HCT116 (cell line): ENCODE measurements at regions not wholly inside any gene's neighbourhood (a gene's known extent, or its start where the extent isn't known, plus 50 kb on each side); places are given as distances from the start of the nearest gene placed in this dataset.

Experiments used
- ATAC-seq: fragments of 200-7000 bp; cut with Tn5 transposase; 2 replicates; pipeline ENCODE4 v1.9.1; 2020; ENCODE audit warnings: mild to moderate bottlenecking, moderate library complexity
- BruUV-seq: library from RNA; stranded (reverse); fragments of 400-500 nt; replicated peaks from 2 replicates; lab custom pipeline; 2021; lab: Mats Ljungman, UMichigan
- CTCF ChIA-PET: fragments of 300-600 bp; sonication (Branson Sonifier 250); formaldehyde crosslinking; loops from one replicate; lab custom pipeline; 2021; ENCODE audit warnings: antibody characterized with exemption; lab: Charles Lee
- POLR2A ChIA-PET: fragments of 300-600, 350-600 bp; sonication (Branson Sonifier 250); formaldehyde crosslinking; loops from one replicate; lab custom pipeline; 2021; ENCODE audit warnings: antibody characterized with exemption; lab: Charles Lee
- RAD21 ChIA-PET, 2 experiments: fragments of 300-600 bp; sonication (Branson Sonifier 250); formaldehyde crosslinking; loops; one replicate each; lab custom pipeline; 2023; ENCODE audit warnings: low total read pairs in 2 of 2; ENCODE audit not compliant: uncharacterized antibody in 2 of 2, unreplicated experiment in 2 of 2, low non-redundant PET in 1 of 2; lab: Charles Lee
- DNase-seq: peaks from one replicate; pipeline ENCODE4 v3.0.0-alpha.2; 2010; ENCODE audit warnings: low read depth, low spot score
- H2AFZ ChIP-seq: fragments of 200-600 bp; shearing (Covaris generic), sonication (generic); 2 replicates; pipeline ENCODE4 v1.6.1; 2017; ENCODE audit warnings: low read depth, mixed run types, mixed read lengths, antibody characterized with exemption, low read length; ENCODE audit not compliant: poor library complexity, severe bottlenecking
- H3K27ac ChIP-seq: 2 replicates; pipeline ENCODE4 v1.5.1; 2012; ENCODE audit warnings: low read depth, low read length
- H3K27me3 ChIP-seq: fragments of 200-600 bp; sonication (generic); 2 replicates; pipeline ENCODE4 v1.6.1; 2016; ENCODE audit warnings: mixed run types, low read length, mixed read lengths; ENCODE audit not compliant: insufficient read depth
- H3K36me3 ChIP-seq, 2 experiments: fragments of 200-500 bp in 1 of 2; fragments of 200-600 bp in 1 of 2; sonication (Bioruptor generic) in 1 of 2; sonication (generic) in 1 of 2; 2 replicates each; pipeline versions ENCODE4 v1.5.1 to v1.6.1; 2014 to 2016; ENCODE audit warnings: low read length in 2 of 2, inconsistent platforms in 1 of 2, mixed read lengths in 1 of 2, mixed run types in 1 of 2; ENCODE audit not compliant: insufficient read depth in 2 of 2, control insufficient read depth in 1 of 2
- H3K4me1 ChIP-seq, 2 experiments: fragments of 200-600 bp in 1 of 2; sonication (generic) in 1 of 2; 2 replicates each; pipeline versions ENCODE4 v1.5.1 to v1.6.1; 2012 to 2017; ENCODE audit warnings: low read length in 2 of 2, inconsistent platforms in 1 of 2, mild to moderate bottlenecking in 1 of 2, mixed read lengths in 1 of 2, mixed run types in 1 of 2, moderate library complexity in 1 of 2; ENCODE audit not compliant: insufficient read depth in 2 of 2, control insufficient read depth in 1 of 2
- H3K4me2 ChIP-seq: fragments of 200-600 bp; sonication (generic); 2 replicates; pipeline ENCODE4 v1.6.1; 2017; ENCODE audit warnings: mixed run types, low read length, mixed read lengths
- H3K4me3 ChIP-seq, 2 experiments: fragments of 200-600 bp in 1 of 2; sonication (generic) in 1 of 2; replicated peaks in 1 of 2; 2 replicates each; pipeline ENCODE4 v1.5.1; 2011 to 2016; ENCODE audit warnings: low read length in 2 of 2, control low read depth in 1 of 2, low read depth in 1 of 2, mild to moderate bottlenecking in 1 of 2, mixed read lengths in 1 of 2, mixed run types in 1 of 2
- H3K79me2 ChIP-seq: fragments of 200-600 bp; sonication (generic); 2 replicates; pipeline ENCODE4 v1.6.1; 2017; ENCODE audit warnings: mild to moderate bottlenecking, mixed run types, low read length, moderate library complexity, mixed read lengths; ENCODE audit not compliant: insufficient read depth
- H3K9ac ChIP-seq: fragments of 200-600 bp; sonication (generic); 2 replicates; pipeline ENCODE4 v1.6.1; 2016; ENCODE audit warnings: low read length, mixed read lengths
- H3K9me2 ChIP-seq: fragments of 200-600 bp; sonication (generic), shearing (Covaris generic); 2 replicates; pipeline ENCODE4 v1.6.1; 2017; ENCODE audit warnings: mixed run types, mild to moderate bottlenecking, moderate library complexity; ENCODE audit not compliant: insufficient read depth
- H3K9me3 ChIP-seq, 2 experiments: fragments of 200-500 bp in 1 of 2; fragments of 200-600 bp in 1 of 2; sonication (Bioruptor generic) in 1 of 2; sonication (generic) in 1 of 2; 2 replicates each; pipeline ENCODE4 v1.6.1; 2014 to 2017; ENCODE audit warnings: low read length in 2 of 2, mixed read lengths in 2 of 2, inconsistent platforms in 1 of 2, low read depth in 1 of 2, mild to moderate bottlenecking in 1 of 2, mixed run types in 1 of 2, moderate library complexity in 1 of 2; ENCODE audit not compliant: control insufficient read depth in 1 of 2, insufficient read depth in 1 of 2
- H4K20me1 ChIP-seq: fragments of 200-600 bp; sonication (generic), shearing (Covaris generic); 2 replicates; pipeline ENCODE4 v1.6.1; 2017; ENCODE audit warnings: mixed run types, mild to moderate bottlenecking, moderate library complexity; ENCODE audit not compliant: insufficient read depth
- CBX3 ChIP-seq: IDR thresholded peaks from 2 replicates; pipeline ENCODE4 v1.6.1; 2012; ENCODE audit warnings: low read depth
- CEBPB ChIP-seq: IDR thresholded peaks from 2 replicates; pipeline ENCODE4 v1.6.1; 2012; ENCODE audit warnings: low read depth
- EGR1 ChIP-seq: IDR thresholded peaks from 2 replicates; pipeline ENCODE4 v1.6.1; 2012; ENCODE audit warnings: low read depth
- ELF1 ChIP-seq: IDR thresholded peaks from 2 replicates; pipeline ENCODE4 v1.6.1; 2012; ENCODE audit warnings: low read depth, borderline replicate concordance
- EZH2 ChIP-seq: fragments of 200-600 bp; sonication (generic); IDR thresholded peaks from 2 replicates; pipeline ENCODE4 v1.6.1; 2017; ENCODE audit warnings: antibody characterized with exemption, mixed run types
- FOSL1 ChIP-seq: IDR thresholded peaks from 2 replicates; pipeline ENCODE4 v1.6.1; 2012; ENCODE audit warnings: low read depth
- RAD21 ChIP-seq: IDR thresholded peaks from 2 replicates; pipeline ENCODE4 v1.6.1; 2012; ENCODE audit warnings: low read depth, mild to moderate bottlenecking
- REST ChIP-seq: IDR thresholded peaks from 2 replicates; pipeline ENCODE4 v1.6.1; 2012; ENCODE audit warnings: low read depth
- SIN3A ChIP-seq: IDR thresholded peaks from 2 replicates; pipeline ENCODE4 v1.6.1; 2012; ENCODE audit warnings: low read depth
- SRF ChIP-seq: IDR thresholded peaks from 2 replicates; pipeline ENCODE4 v1.6.1; 2012; ENCODE audit warnings: low read depth
- ZBTB33 ChIP-seq: IDR thresholded peaks from 2 replicates; pipeline ENCODE4 v1.6.1; 2011; ENCODE audit warnings: mild to moderate bottlenecking, low read length, moderate library complexity; ENCODE audit not compliant: insufficient replicate concordance; ENCODE audit errors: extremely low read depth
- ZFX ChIP-seq: fragments of 450-650 bp; IDR thresholded peaks from 2 replicates; pipeline ENCODE4 v1.6.1; 2017
- intact Hi-C: fragments of 100-400 bp; cut with micrococcal nuclease; formaldehyde crosslinking; loops from 2 replicates; pipeline ENCODE4 v1.10.0; 2022
- TF ChIP-seq, protein P1 (sequence below): IDR thresholded peaks from 2 replicates; pipeline ENCODE4 v1.6.1; 2012

- Histone ChIP-seq H3K4me2 (no peak overlapping the region), H3K9ac (no peak overlapping the region), H3K36me3 (no peaks in the 10 kb centered on the region), H3K27me3 (no peaks in the 10 kb centered on the region), H3K9me3 (peaks cover 3 to 20% of the 10 kb centered on the region in 2 experiments; a peak in 2 of 4 replicates), H4K20me1 (no peaks in the 10 kb centered on the region), H2AFZ (no peak overlapping the region), H3K9me2 (no peaks in the 10 kb centered on the region), H3K4me1 (no peaks in the 10 kb centered on the region), H3K27ac (no peak overlapping the region), H3K4me3 (no peak overlapping the region), H3K79me2 (no peaks in the 10 kb centered on the region)
- ChIA-PET RAD21 (no interaction called here), CTCF (no interaction called here), POLR2A (no interaction called here)
- BruUV-seq: no TSS peak
- DNase-seq: no peak
- no peak for ATAC-seq
- TF ChIP-seq CEBPB (no peak), ZBTB33 (no peak), ELF1 (no peak), FOSL1 (no peak), SRF (no peak), ZFX (no peak), EGR1 (no peak), RAD21 (no peak), SIN3A (no peak), REST (no peak), CBX3 (no peak), EZH2 (no peak)
- TF ChIP-seq, protein P1, sequence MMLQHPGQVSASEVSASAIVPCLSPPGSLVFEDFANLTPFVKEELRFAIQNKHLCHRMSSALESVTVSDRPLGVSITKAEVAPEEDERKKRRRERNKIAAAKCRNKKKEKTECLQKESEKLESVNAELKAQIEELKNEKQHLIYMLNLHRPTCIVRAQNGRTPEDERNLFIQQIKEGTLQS: no peak
- intact Hi-C loops: no loop called here
Observed at GRCh38 chr5:166276006-166276405, 2015.4 kb upstream of the WWC1 start.
